ENCODE measurements at regions not wholly inside any gene's neighbourhood (a gene's known extent, or its start where the extent isn't known, plus 50 kb on each side); places are given as distances from the start of the nearest gene placed in this dataset.

GRCh38 chr13:90197722-90198121 is 1149.8 kb upstream of the MIR17HG start:
- no peak for TF ChIP-seq POLR2A (IDR thresholded peaks at IDR 0.05)
- no peak for TF ChIP-seq CTCF (IDR thresholded peaks at IDR 0.05)
- no peak for TF ChIP-seq EP300 (IDR thresholded peaks at IDR 0.05)
- no peaks in the 10 kb centered on the region for H3K36me3 ChIP-seq
- no peaks in the 10 kb centered on the region for H3K27me3 ChIP-seq
- WGBS, 3 donors, result 76 to 79% (median 77%) methylated on average over 2 of the region's 2 CpGs
- H3K27ac ChIP-seq, result no peak overlapping the region
- H3K4me3 ChIP-seq, result no peak overlapping the region
- intact Hi-C loops (cut with DNase I), result no loop called here
- H3K9me3 ChIP-seq, result no peaks in the 10 kb centered on the region
- DNase-seq, result no peak
- no peaks in the 10 kb centered on the region for H3K4me1 ChIP-seq (ENCODE audit: insufficient read depth)

GRCh38 chr13:90201202-90201601 is 1146.3 kb upstream of the MIR17HG start:
- intact Hi-C loops (cut with DNase I), result no loop called here
- Histone ChIP-seq H3K27ac (no peak overlapping the region), H3K36me3 (no peaks in the 10 kb centered on the region), H3K4me3 (no peak overlapping the region), H3K4me1 (ENCODE audit: insufficient read depth) (no peaks in the 10 kb centered on the region), H3K9me3 (no peaks in the 10 kb centered on the region), H3K27me3 (no peaks in the 10 kb centered on the region)
- 4 to 7% (median 5%) methylated on average over 1 of the region's 1 CpG for WGBS, 3 donors
- no peak for DNase-seq
- TF ChIP-seq CTCF (IDR thresholded peaks at IDR 0.05) (no peak), POLR2A (IDR thresholded peaks at IDR 0.05) (no peak), EP300 (IDR thresholded peaks at IDR 0.05) (no peak)

- TF ChIP-seq CTCF (IDR thresholded peaks at IDR 0.05) (no peak), EP300 (IDR thresholded peaks at IDR 0.05) (no peak)
- 41 to 66% (median 46%) methylated on average over 7 of the region's 7 CpGs for WGBS, 3 donors
Observed at GRCh38 chr13:90201676-90202460, 1145.6 kb upstream of the MIR17HG start.

GRCh38 chr13:90205081-90205480 is 1142.4 kb upstream of the MIR17HG start:
- TF ChIP-seq CTCF (IDR thresholded peaks at IDR 0.05), result no peak
- TF ChIP-seq POLR2A (IDR thresholded peaks at IDR 0.05), result no peak
- TF ChIP-seq EP300 (IDR thresholded peaks at IDR 0.05), result no peak
- Histone ChIP-seq H3K4me1 (ENCODE audit: insufficient read depth) (no peaks in the 10 kb centered on the region), H3K27me3 (no peaks in the 10 kb centered on the region), H3K9me3 (no peaks in the 10 kb centered on the region), H3K27ac (no peak overlapping the region), H3K36me3 (no peaks in the 10 kb centered on the region), H3K4me3 (no peak overlapping the region)
- DNase-seq, result no peak
- intact Hi-C loops (cut with DNase I), result no loop called here
- 58 to 63% (median 61%) methylated on average over 1 of the region's 1 CpG for WGBS, 3 donors

More at GRCh38 chr13:90201676-90202460, 1145.6 kb upstream of the MIR17HG start:
- Histone ChIP-seq H3K9me3 (no peaks in the 10 kb centered on the region), H3K27me3 (no peaks in the 10 kb centered on the region), H3K36me3 (no peaks in the 10 kb centered on the region), H3K27ac (no peak overlapping the region), H3K4me3 (no peak overlapping the region), H3K4me1 (ENCODE audit: insufficient read depth) (no peaks in the 10 kb centered on the region)
- intact Hi-C loops (cut with DNase I), result no loop called here
- no peak for DNase-seq

Measured in ovary (tissue), 7 donors.